Duodenal mucosa (tissue), 2 donors: ENCODE measurements at regions not wholly inside any gene's neighbourhood (a gene's known extent, or its start where the extent isn't known, plus 50 kb on each side); places are given as distances from the start of the nearest gene placed in this dataset.

Source experiments
- H3K27ac ChIP-seq: one replicate; pipeline ENCODE4 v1.7.0; 2013; ENCODE audit warnings: low read depth, low read length
- H3K27me3 ChIP-seq, 2 donors: one replicate each; pipeline ENCODE4 v1.7.0; 2013; ENCODE audit warnings: low read length in 2 of 2, control low read depth in 1 of 2; ENCODE audit not compliant: insufficient read depth in 2 of 2, control insufficient read depth in 1 of 2
- H3K36me3 ChIP-seq, 2 donors: one replicate each; pipeline ENCODE4 v1.7.0; 2013; ENCODE audit warnings: low read length in 2 of 2, control low read depth in 1 of 2; ENCODE audit not compliant: insufficient read depth in 2 of 2, control insufficient read depth in 1 of 2
- H3K4me1 ChIP-seq, 2 donors: one replicate each; pipeline ENCODE4 v1.7.0; 2013; ENCODE audit warnings: low read length in 2 of 2, control low read depth in 1 of 2; ENCODE audit not compliant: insufficient read depth in 2 of 2, control insufficient read depth in 1 of 2
- H3K4me3 ChIP-seq, 2 donors: one replicate each; pipeline ENCODE4 v1.7.0; 2013; ENCODE audit warnings: low read length in 2 of 2, low read depth in 1 of 2
- H3K9ac ChIP-seq, 2 donors: one replicate each; pipeline ENCODE4 v1.7.0; 2013; ENCODE audit warnings: low read length in 2 of 2, low read depth in 1 of 2
- H3K9me3 ChIP-seq, 2 donors: one replicate each; pipeline ENCODE4 v1.7.0; 2013; ENCODE audit warnings: low read length in 2 of 2, control low read depth in 1 of 2; ENCODE audit not compliant: control insufficient read depth in 1 of 2

GRCh38 chr9:71243951-71244350, 122.5 kb upstream of the TRPM3 start:
- no peak overlapping the region for H3K4me3 ChIP-seq
- H3K27ac ChIP-seq = no peak overlapping the region
- no peak overlapping the region for H3K9ac ChIP-seq
- no peaks in the 10 kb centered on the region for H3K36me3 ChIP-seq
- no peaks in the 10 kb centered on the region for H3K9me3 ChIP-seq
- no peaks in the 10 kb centered on the region for H3K27me3 ChIP-seq
- no peaks in the 10 kb centered on the region for H3K4me1 ChIP-seq

GRCh38 chr9:71242081-71242480, 120.7 kb upstream of the TRPM3 start:
- no peaks in the 10 kb centered on the region for H3K36me3 ChIP-seq
- no peaks in the 10 kb centered on the region for H3K4me1 ChIP-seq
- H3K27me3 ChIP-seq = no peaks in the 10 kb centered on the region
- no peak overlapping the region for H3K27ac ChIP-seq
- H3K9ac ChIP-seq = no peak overlapping the region
- no peak overlapping the region for H3K4me3 ChIP-seq
- H3K9me3 ChIP-seq = no peaks in the 10 kb centered on the region

GRCh38 chr9:71237051-71237450, 115.6 kb upstream of the TRPM3 start:
- H3K27me3 ChIP-seq = no peaks in the 10 kb centered on the region
- H3K4me1 ChIP-seq = no peaks in the 10 kb centered on the region
- H3K36me3 ChIP-seq = no peaks in the 10 kb centered on the region
- no peak overlapping the region for H3K4me3 ChIP-seq
- H3K9ac ChIP-seq = no peak overlapping the region
- H3K9me3 ChIP-seq = no peaks in the 10 kb centered on the region
- H3K27ac ChIP-seq = no peak overlapping the region

- Histone ChIP-seq H3K27ac (no peak overlapping the region), H3K9me3 (no peaks in the 10 kb centered on the region), H3K36me3 (no peaks in the 10 kb centered on the region), H3K4me3 (no peak overlapping the region), H3K9ac (no peak overlapping the region), H3K4me1 (no peaks in the 10 kb centered on the region), H3K27me3 (no peaks in the 10 kb centered on the region)
Observed at GRCh38 chr9:71233646-71234045, 112.2 kb upstream of the TRPM3 start.

GRCh38 chr9:71223953-71224538, 102.6 kb upstream of the TRPM3 start:
- no peaks in the 10 kb centered on the region for H3K36me3 ChIP-seq

GRCh38 chr9:71218774-71219173, 97.4 kb upstream of the TRPM3 start:
- no peak overlapping the region for H3K27ac ChIP-seq
- H3K4me3 ChIP-seq = no peak overlapping the region
- H3K27me3 ChIP-seq = no peaks in the 10 kb centered on the region
- H3K36me3 ChIP-seq = no peaks in the 10 kb centered on the region
- peaks cover 0 to 10% of the 10 kb centered on the region in 2 donors for H3K9me3 ChIP-seq
- H3K4me1 ChIP-seq = no peaks in the 10 kb centered on the region
- no peak overlapping the region for H3K9ac ChIP-seq

More at GRCh38 chr9:71223953-71224538, 102.6 kb upstream of the TRPM3 start:
- no peak overlapping the region for H3K27ac ChIP-seq
- no peak overlapping the region for H3K4me3 ChIP-seq
- H3K9ac ChIP-seq = no peak overlapping the region
- H3K4me1 ChIP-seq = no peaks in the 10 kb centered on the region
- no peaks in the 10 kb centered on the region for H3K27me3 ChIP-seq
- H3K9me3 ChIP-seq = no peaks in the 10 kb centered on the region

GRCh38 chr9:71213633-71214032, 92.2 kb upstream of the TRPM3 start:
- Histone ChIP-seq H3K27me3 (no peaks in the 10 kb centered on the region), H3K9ac (no peak overlapping the region), H3K27ac (no peak overlapping the region), H3K4me1 (no peaks in the 10 kb centered on the region), H3K36me3 (no peaks in the 10 kb centered on the region), H3K4me3 (no peak overlapping the region), H3K9me3 (peaks cover 0 to 10% of the 10 kb centered on the region in 2 donors)

GRCh38 chr9:71210326-71210725, 88.9 kb upstream of the TRPM3 start:
- Histone ChIP-seq H3K36me3 (no peaks in the 10 kb centered on the region), H3K4me1 (no peaks in the 10 kb centered on the region), H3K4me3 (no peak overlapping the region), H3K9me3 (peaks cover 0 to 10% of the 10 kb centered on the region in 2 donors), H3K27ac (no peak overlapping the region), H3K27me3 (no peaks in the 10 kb centered on the region), H3K9ac (no peak overlapping the region)

GRCh38 chr9:71209890-71210289, 88.5 kb upstream of the TRPM3 start:
- Histone ChIP-seq H3K27ac (no peak overlapping the region), H3K9ac (no peak overlapping the region), H3K27me3 (no peaks in the 10 kb centered on the region), H3K9me3 (peaks cover 0 to 10% of the 10 kb centered on the region in 2 donors), H3K4me3 (no peak overlapping the region), H3K36me3 (no peaks in the 10 kb centered on the region), H3K4me1 (no peaks in the 10 kb centered on the region)

GRCh38 chr9:71202931-71203330, 81.5 kb upstream of the TRPM3 start:
- Histone ChIP-seq H3K36me3 (no peaks in the 10 kb centered on the region), H3K4me3 (no peak overlapping the region), H3K4me1 (no peaks in the 10 kb centered on the region), H3K27me3 (no peaks in the 10 kb centered on the region), H3K9ac (no peak overlapping the region), H3K9me3 (no peaks in the 10 kb centered on the region), H3K27ac (no peak overlapping the region)

GRCh38 chr9:71191708-71192107, 70.3 kb upstream of the TRPM3 start:
- no peak overlapping the region for H3K4me3 ChIP-seq
- no peak overlapping the region for H3K9ac ChIP-seq
- no peaks in the 10 kb centered on the region for H3K36me3 ChIP-seq
- H3K27me3 ChIP-seq = no peaks in the 10 kb centered on the region
- H3K4me1 ChIP-seq = no peaks in the 10 kb centered on the region
- no peak overlapping the region for H3K27ac ChIP-seq
- H3K9me3 ChIP-seq = no peaks in the 10 kb centered on the region
